GM23338 (cell line): ENCODE measurements at regions not wholly inside any gene's neighbourhood (a gene's known extent, or its start where the extent isn't known, plus 50 kb on each side); places are given as distances from the start of the nearest gene placed in this dataset.
A peak's percentile ranks its signal among the peaks of the same experiment; 100 is the strongest.

ENCODE experiments used
- ATAC-seq: fragments of 200-7000 bp; cut with Tn5 transposase; 3 replicates; pipeline ENCODE4 v1.9.1; 2020
- DNase-seq: peaks from one replicate; pipeline ENCODE4 v3.0.0-alpha.2; 2015; ENCODE audit warnings: low spot score
- H2AFZ ChIP-seq: fragments of 200-600 bp; sonication (generic); 2 replicates; pipeline ENCODE4 v1.8.0; 2016; ENCODE audit warnings: antibody characterized with exemption, mild to moderate bottlenecking, moderate library complexity
- H3F3A ChIP-seq: fragments of 200-600 bp; sonication (generic); replicated peaks from 2 replicates; pipeline ENCODE4 v1.8.0; 2017; ENCODE audit warnings: antibody characterized with exemption, mixed run types, low read depth
- H3K27ac ChIP-seq: fragments of 200-600 bp; sonication (generic); 2 replicates; pipeline ENCODE4 v1.6.1; 2016; ENCODE audit warnings: low read depth
- H3K27me3 ChIP-seq: fragments of 200-600 bp; sonication (generic); 2 replicates; pipeline ENCODE4 v1.8.0; 2016; ENCODE audit warnings: mild to moderate bottlenecking, mixed run types, moderate library complexity; ENCODE audit not compliant: insufficient read depth
- H3K36me3 ChIP-seq: fragments of 200-600 bp; sonication (generic); 2 replicates; pipeline ENCODE4 v1.8.0; 2016; ENCODE audit warnings: mild to moderate bottlenecking; ENCODE audit not compliant: insufficient read depth
- H3K4me1 ChIP-seq: fragments of 200-600 bp; sonication (generic); 2 replicates; pipeline ENCODE4 v1.8.0; 2016; ENCODE audit warnings: mild to moderate bottlenecking, moderate library complexity; ENCODE audit not compliant: insufficient read depth
- H3K4me2 ChIP-seq: fragments of 200-600 bp; sonication (generic); 2 replicates; pipeline ENCODE4 v1.7.1; 2017; ENCODE audit warnings: mixed run types
- H3K4me3 ChIP-seq: fragments of 200-600 bp; sonication (generic); 2 replicates; pipeline ENCODE4 v1.6.1; 2016; ENCODE audit warnings: mixed run types
- H3K79me2 ChIP-seq: fragments of 200-600 bp; sonication (generic); replicated peaks from 2 replicates; pipeline ENCODE4 v1.8.0; 2017; ENCODE audit warnings: mild to moderate bottlenecking; ENCODE audit not compliant: insufficient read depth
- H3K9me2 ChIP-seq: fragments of 200-600 bp; sonication (generic); 2 replicates; pipeline ENCODE4 v1.8.0; 2017; ENCODE audit not compliant: insufficient read depth
- H4K20me1 ChIP-seq: fragments of 200-600 bp; sonication (generic); replicated peaks from 2 replicates; pipeline ENCODE4 v1.8.0; 2017; ENCODE audit warnings: mild to moderate bottlenecking; ENCODE audit not compliant: insufficient read depth
- H3K27ac Mint-ChIP-seq: 2 replicates; pipeline ENCODE4 v1.8.0; 2020; ENCODE audit warnings: inconsistent platforms, mild to moderate bottlenecking, moderate library complexity, mixed read lengths
- H3K27me3 Mint-ChIP-seq: 3 replicates; pipeline ENCODE4 v1.8.0; 2022; ENCODE audit warnings: low read depth, mild to moderate bottlenecking, moderate library complexity, mixed read lengths, inconsistent platforms; ENCODE audit not compliant: insufficient read depth, poor library complexity
- H3K36me3 Mint-ChIP-seq: 3 replicates; pipeline ENCODE4 v1.8.0; 2021; ENCODE audit warnings: low read depth, mild to moderate bottlenecking, inconsistent platforms, moderate library complexity, mixed read lengths
- H3K4me1 Mint-ChIP-seq: 3 replicates; pipeline ENCODE4 v1.8.0; 2020; ENCODE audit warnings: mild to moderate bottlenecking, inconsistent platforms, mixed read lengths
- H3K4me3 Mint-ChIP-seq: 3 replicates; pipeline ENCODE4 v1.8.0; 2021; ENCODE audit warnings: moderate library complexity, mild to moderate bottlenecking, inconsistent platforms, mixed read lengths
- H3K9me3 Mint-ChIP-seq: 3 replicates; pipeline ENCODE4 v1.8.0; 2020; ENCODE audit warnings: moderate library complexity, mild to moderate bottlenecking, inconsistent platforms, mixed read lengths
- CREB1 ChIP-seq: fragments of 250-450 bp; sonication (Bioruptor Pico); IDR thresholded peaks from 2 replicates; pipeline ENCODE4 v1.5.0; 2020; ENCODE audit warnings: low read depth, mild to moderate bottlenecking, moderate library complexity
- JUNB ChIP-seq: IDR thresholded peaks from one replicate; pipeline ENCODE4 v1.6.1; 2016; ENCODE audit warnings: antibody characterized with exemption; ENCODE audit not compliant: unreplicated experiment
- POLR2AphosphoS5 ChIP-seq: IDR thresholded peaks from 2 replicates; pipeline ENCODE4 v1.6.1; 2016; ENCODE audit warnings: antibody characterized with exemption, low read depth
- STAT1 ChIP-seq: IDR thresholded peaks from one replicate; pipeline ENCODE4 v1.6.1; 2016; ENCODE audit warnings: antibody characterized with exemption; ENCODE audit not compliant: unreplicated experiment
- ZNF114 ChIP-seq: fragments of 250-450 bp; sonication (Bioruptor Pico); IDR thresholded peaks from 2 replicates; pipeline ENCODE4 v1.5.0; 2020; ENCODE audit warnings: mild to moderate bottlenecking, moderate library complexity
- TF ChIP-seq, protein P1 (sequence below): IDR thresholded peaks from one replicate; pipeline ENCODE4 v1.6.1; 2018; ENCODE audit warnings: antibody characterized with exemption; ENCODE audit not compliant: unreplicated experiment
- TF ChIP-seq, protein P2 (sequence below): fragments of 250-450 bp; sonication (Bioruptor Pico); IDR thresholded peaks from 2 replicates; pipeline ENCODE4 v1.5.0; 2020; ENCODE audit warnings: mild to moderate bottlenecking, moderate library complexity
- TF ChIP-seq, protein P3 (sequence below): IDR thresholded peaks from 2 replicates; pipeline ENCODE4 v1.6.1; 2016; ENCODE audit warnings: antibody characterized with exemption
- TF ChIP-seq, protein P4 (sequence below), 2 experiments: fragments of 200-600 bp in 1 of 2; sonication (generic) in 1 of 2; conservative IDR thresholded peaks; 2 replicates each; pipeline versions ENCODE4 v1.5.1 to v1.6.1; 2016 to 2017; ENCODE audit warnings: antibody characterized with exemption in 2 of 2, low read depth in 2 of 2, mild to moderate bottlenecking in 2 of 2, moderate library complexity in 1 of 2

DNA sequence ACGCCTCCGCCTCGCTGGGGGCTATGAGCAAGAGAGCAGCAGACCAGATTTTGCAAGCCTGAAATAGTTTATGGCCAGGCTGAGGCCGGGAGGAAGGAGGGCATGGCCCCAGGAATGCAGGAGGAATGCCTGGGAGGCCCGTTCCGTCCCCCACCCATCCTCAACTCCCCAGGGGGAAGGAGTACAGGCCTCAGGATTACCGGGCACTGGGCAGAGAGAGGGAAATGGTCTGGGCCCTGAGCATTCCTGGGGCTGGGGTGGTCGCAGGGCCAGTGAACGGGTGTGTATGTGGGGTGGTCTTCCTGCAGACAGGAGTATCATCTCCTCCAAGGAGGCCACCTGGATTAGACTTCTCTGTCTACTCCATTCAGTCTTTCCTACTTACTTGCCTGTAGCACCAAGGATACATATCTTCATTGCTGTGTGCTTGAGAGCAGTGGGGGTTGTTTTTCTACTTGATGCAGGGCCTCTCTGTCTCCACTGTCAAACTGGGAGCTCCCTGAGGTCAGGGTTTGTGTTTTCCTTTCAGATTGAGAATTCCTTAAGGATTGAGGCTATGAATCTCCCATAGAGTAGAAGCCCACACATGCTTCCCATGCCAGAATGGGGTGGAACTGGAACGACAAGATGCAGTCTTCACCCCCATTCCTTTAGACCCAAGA is 81.3 kb downstream of the VEGFA start:
- Mint-ChIP-seq H3K9me3 (no peaks in the 10 kb centered on the region), H3K36me3 (no peaks in the 10 kb centered on the region), H3K27me3 (peaks cover 11% of the 10 kb centered on the region), H3K27ac (no peak overlapping the region), H3K4me3 (no peak overlapping the region), H3K4me1 (peaks cover 18% of the 10 kb centered on the region)
- no peaks in the 10 kb centered on the region for H3K36me3 ChIP-seq
- no peaks in the 10 kb centered on the region for H3K27me3 ChIP-seq
- H3K4me2 ChIP-seq: no peak overlapping the region
- no peaks in the 10 kb centered on the region for H3K79me2 ChIP-seq
- H3K9me2 ChIP-seq: no peaks in the 10 kb centered on the region
- no peaks in the 10 kb centered on the region for H4K20me1 ChIP-seq
- TF ChIP-seq, protein P1, sequence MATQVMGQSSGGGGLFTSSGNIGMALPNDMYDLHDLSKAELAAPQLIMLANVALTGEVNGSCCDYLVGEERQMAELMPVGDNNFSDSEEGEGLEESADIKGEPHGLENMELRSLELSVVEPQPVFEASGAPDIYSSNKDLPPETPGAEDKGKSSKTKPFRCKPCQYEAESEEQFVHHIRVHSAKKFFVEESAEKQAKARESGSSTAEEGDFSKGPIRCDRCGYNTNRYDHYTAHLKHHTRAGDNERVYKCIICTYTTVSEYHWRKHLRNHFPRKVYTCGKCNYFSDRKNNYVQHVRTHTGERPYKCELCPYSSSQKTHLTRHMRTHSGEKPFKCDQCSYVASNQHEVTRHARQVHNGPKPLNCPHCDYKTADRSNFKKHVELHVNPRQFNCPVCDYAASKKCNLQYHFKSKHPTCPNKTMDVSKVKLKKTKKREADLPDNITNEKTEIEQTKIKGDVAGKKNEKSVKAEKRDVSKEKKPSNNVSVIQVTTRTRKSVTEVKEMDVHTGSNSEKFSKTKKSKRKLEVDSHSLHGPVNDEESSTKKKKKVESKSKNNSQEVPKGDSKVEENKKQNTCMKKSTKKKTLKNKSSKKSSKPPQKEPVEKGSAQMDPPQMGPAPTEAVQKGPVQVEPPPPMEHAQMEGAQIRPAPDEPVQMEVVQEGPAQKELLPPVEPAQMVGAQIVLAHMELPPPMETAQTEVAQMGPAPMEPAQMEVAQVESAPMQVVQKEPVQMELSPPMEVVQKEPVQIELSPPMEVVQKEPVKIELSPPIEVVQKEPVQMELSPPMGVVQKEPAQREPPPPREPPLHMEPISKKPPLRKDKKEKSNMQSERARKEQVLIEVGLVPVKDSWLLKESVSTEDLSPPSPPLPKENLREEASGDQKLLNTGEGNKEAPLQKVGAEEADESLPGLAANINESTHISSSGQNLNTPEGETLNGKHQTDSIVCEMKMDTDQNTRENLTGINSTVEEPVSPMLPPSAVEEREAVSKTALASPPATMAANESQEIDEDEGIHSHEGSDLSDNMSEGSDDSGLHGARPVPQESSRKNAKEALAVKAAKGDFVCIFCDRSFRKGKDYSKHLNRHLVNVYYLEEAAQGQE: no peak
- TF ChIP-seq CREB1 (CRISPR knock-in tag) (no peak), POLR2AphosphoS5 (no peak), STAT1 (no peak), ZNF114 (CRISPR knock-in tag) (no peak), JUNB (no peak)
- TF ChIP-seq, protein P2, sequence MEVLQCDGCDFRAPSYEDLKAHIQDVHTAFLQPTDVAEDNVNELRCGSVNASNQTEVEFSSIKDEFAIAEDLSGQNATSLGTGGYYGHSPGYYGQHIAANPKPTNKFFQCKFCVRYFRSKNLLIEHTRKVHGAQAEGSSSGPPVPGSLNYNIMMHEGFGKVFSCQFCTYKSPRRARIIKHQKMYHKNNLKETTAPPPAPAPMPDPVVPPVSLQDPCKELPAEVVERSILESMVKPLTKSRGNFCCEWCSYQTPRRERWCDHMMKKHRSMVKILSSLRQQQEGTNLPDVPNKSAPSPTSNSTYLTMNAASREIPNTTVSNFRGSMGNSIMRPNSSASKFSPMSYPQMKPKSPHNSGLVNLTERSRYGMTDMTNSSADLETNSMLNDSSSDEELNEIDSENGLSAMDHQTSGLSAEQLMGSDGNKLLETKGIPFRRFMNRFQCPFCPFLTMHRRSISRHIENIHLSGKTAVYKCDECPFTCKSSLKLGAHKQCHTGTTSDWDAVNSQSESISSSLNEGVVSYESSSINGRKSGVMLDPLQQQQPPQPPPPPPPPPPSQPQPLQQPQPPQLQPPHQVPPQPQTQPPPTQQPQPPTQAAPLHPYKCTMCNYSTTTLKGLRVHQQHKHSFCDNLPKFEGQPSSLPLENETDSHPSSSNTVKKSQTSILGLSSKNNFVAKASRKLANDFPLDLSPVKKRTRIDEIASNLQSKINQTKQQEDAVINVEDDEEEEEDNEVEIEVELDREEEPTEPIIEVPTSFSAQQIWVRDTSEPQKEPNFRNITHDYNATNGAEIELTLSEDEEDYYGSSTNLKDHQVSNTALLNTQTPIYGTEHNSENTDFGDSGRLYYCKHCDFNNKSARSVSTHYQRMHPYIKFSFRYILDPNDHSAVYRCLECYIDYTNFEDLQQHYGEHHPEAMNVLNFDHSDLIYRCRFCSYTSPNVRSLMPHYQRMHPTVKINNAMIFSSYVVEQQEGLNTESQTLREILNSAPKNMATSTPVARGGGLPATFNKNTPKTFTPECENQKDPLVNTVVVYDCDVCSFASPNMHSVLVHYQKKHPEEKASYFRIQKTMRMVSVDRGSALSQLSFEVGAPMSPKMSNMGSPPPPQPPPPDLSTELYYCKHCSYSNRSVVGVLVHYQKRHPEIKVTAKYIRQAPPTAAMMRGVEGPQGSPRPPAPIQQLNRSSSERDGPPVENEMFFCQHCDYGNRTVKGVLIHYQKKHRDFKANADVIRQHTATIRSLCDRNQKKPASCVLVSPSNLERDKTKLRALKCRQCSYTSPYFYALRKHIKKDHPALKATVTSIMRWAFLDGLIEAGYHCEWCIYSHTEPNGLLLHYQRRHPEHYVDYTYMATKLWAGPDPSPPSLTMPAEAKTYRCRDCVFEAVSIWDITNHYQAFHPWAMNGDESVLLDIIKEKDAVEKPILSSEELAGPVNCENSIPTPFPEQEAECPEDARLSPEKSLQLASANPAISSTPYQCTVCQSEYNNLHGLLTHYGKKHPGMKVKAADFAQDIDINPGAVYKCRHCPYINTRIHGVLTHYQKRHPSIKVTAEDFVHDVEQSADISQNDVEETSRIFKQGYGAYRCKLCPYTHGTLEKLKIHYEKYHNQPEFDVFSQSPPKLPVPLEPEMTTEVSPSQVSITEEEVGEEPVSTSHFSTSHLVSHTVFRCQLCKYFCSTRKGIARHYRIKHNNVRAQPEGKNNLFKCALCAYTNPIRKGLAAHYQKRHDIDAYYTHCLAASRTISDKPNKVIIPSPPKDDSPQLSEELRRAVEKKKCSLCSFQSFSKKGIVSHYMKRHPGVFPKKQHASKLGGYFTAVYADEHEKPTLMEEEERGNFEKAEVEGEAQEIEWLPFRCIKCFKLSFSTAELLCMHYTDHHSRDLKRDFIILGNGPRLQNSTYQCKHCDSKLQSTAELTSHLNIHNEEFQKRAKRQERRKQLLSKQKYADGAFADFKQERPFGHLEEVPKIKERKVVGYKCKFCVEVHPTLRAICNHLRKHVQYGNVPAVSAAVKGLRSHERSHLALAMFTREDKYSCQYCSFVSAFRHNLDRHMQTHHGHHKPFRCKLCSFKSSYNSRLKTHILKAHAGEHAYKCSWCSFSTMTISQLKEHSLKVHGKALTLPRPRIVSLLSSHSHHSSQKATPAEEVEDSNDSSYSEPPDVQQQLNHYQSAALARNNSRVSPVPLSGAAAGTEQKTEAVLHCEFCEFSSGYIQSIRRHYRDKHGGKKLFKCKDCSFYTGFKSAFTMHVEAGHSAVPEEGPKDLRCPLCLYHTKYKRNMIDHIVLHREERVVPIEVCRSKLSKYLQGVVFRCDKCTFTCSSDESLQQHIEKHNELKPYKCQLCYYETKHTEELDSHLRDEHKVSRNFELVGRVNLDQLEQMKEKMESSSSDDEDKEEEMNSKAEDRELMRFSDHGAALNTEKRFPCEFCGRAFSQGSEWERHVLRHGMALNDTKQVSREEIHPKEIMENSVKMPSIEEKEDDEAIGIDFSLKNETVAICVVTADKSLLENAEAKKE (CRISPR knock-in tag): no peak
- TF ChIP-seq, protein P3, sequence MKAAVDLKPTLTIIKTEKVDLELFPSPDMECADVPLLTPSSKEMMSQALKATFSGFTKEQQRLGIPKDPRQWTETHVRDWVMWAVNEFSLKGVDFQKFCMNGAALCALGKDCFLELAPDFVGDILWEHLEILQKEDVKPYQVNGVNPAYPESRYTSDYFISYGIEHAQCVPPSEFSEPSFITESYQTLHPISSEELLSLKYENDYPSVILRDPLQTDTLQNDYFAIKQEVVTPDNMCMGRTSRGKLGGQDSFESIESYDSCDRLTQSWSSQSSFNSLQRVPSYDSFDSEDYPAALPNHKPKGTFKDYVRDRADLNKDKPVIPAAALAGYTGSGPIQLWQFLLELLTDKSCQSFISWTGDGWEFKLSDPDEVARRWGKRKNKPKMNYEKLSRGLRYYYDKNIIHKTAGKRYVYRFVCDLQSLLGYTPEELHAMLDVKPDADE: no peak
- TF ChIP-seq, protein P4, sequence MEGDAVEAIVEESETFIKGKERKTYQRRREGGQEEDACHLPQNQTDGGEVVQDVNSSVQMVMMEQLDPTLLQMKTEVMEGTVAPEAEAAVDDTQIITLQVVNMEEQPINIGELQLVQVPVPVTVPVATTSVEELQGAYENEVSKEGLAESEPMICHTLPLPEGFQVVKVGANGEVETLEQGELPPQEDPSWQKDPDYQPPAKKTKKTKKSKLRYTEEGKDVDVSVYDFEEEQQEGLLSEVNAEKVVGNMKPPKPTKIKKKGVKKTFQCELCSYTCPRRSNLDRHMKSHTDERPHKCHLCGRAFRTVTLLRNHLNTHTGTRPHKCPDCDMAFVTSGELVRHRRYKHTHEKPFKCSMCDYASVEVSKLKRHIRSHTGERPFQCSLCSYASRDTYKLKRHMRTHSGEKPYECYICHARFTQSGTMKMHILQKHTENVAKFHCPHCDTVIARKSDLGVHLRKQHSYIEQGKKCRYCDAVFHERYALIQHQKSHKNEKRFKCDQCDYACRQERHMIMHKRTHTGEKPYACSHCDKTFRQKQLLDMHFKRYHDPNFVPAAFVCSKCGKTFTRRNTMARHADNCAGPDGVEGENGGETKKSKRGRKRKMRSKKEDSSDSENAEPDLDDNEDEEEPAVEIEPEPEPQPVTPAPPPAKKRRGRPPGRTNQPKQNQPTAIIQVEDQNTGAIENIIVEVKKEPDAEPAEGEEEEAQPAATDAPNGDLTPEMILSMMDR (conservative IDR thresholded peaks at IDR 0.05; ENCODE audit: low read depth in 2 of 2): no peak
- peak; percentile 68 for ATAC-seq
- no peaks in the 10 kb centered on the region for H3F3A ChIP-seq
- no peak overlapping the region for H3K27ac ChIP-seq
- H3K4me3 ChIP-seq: no peak overlapping the region
- peak; percentile 41 for DNase-seq
- no peaks in the 10 kb centered on the region for H3K4me1 ChIP-seq
- no peak overlapping the region; the same call in 1 of the 2 replicates for H2AFZ ChIP-seq
